ENCODE measurements at regions not wholly inside any gene's neighbourhood (a gene's known extent, or its start where the extent isn't known, plus 50 kb on each side); places are given as distances from the start of the nearest gene placed in this dataset.

DNA sequence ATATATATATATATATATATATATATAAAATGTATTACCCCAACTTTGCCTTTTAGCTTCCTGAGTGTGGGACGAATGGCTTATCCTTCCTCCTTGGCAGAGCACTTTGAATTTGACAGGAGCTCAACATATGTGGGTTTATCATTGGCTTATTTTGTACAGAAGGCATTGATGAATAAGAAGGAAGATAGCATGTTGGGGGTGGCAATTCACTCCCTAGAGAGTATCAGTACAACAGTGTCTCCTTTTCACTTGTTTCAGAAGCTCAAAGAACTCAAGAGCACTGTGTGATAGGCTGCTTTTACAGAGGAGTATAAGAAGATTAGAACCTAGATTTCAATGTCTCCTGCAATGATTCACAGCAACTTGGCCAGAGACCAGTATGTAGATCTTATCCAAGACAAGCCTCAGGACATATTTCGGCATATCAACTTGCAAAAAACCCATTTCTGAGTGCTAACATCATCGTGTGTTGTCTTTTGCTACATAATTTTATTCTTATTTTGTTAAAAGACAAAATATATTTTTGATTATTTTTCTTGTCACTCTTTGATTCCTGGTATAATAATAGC is 345.8 kb downstream of the SOCS6 start:
- Mint-ChIP-seq H3K36me3 (no peaks in the 10 kb centered on the region), H3K4me1 (no peaks in the 10 kb centered on the region), H3K9me3 (no peaks in the 10 kb centered on the region), H3K4me3 (no peak overlapping the region), H3K27ac (no peak overlapping the region), H3K27me3 (ENCODE audit: insufficient read depth, low read depth) (peaks cover 2% of the 10 kb centered on the region)
- Histone ChIP-seq H3K4me3 (no peak overlapping the region), H3K27me3 (no peaks in the 10 kb centered on the region), H3K27ac (no peak overlapping the region), H3K9ac (no peak overlapping the region), H4K20me1 (ENCODE audit: low read depth) (no peaks in the 10 kb centered on the region), H3K79me2 (ENCODE audit: low read depth) (no peaks in the 10 kb centered on the region), H3K36me3 (no peaks in the 10 kb centered on the region), H2AFZ (replicated peaks) (no peak overlapping the region), H3F3A (ENCODE audit: low read depth) (no peaks in the 10 kb centered on the region), H3K4me2 (no peak overlapping the region), H3K4me1 (no peaks in the 10 kb centered on the region), H3K9me3 (ENCODE audit: low read depth) (no peaks in the 10 kb centered on the region)
- TF ChIP-seq, protein P1, sequence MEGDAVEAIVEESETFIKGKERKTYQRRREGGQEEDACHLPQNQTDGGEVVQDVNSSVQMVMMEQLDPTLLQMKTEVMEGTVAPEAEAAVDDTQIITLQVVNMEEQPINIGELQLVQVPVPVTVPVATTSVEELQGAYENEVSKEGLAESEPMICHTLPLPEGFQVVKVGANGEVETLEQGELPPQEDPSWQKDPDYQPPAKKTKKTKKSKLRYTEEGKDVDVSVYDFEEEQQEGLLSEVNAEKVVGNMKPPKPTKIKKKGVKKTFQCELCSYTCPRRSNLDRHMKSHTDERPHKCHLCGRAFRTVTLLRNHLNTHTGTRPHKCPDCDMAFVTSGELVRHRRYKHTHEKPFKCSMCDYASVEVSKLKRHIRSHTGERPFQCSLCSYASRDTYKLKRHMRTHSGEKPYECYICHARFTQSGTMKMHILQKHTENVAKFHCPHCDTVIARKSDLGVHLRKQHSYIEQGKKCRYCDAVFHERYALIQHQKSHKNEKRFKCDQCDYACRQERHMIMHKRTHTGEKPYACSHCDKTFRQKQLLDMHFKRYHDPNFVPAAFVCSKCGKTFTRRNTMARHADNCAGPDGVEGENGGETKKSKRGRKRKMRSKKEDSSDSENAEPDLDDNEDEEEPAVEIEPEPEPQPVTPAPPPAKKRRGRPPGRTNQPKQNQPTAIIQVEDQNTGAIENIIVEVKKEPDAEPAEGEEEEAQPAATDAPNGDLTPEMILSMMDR (IDR thresholded peaks at IDR 0.05), result no peak
- TF ChIP-seq EZH2phosphoT487 (IDR thresholded peaks at IDR 0.05), result no peak
- TF ChIP-seq EZH2 (IDR thresholded peaks at IDR 0.05), result no peak
- DNase-seq (ENCODE audit: low spot score), result no peak

DNA sequence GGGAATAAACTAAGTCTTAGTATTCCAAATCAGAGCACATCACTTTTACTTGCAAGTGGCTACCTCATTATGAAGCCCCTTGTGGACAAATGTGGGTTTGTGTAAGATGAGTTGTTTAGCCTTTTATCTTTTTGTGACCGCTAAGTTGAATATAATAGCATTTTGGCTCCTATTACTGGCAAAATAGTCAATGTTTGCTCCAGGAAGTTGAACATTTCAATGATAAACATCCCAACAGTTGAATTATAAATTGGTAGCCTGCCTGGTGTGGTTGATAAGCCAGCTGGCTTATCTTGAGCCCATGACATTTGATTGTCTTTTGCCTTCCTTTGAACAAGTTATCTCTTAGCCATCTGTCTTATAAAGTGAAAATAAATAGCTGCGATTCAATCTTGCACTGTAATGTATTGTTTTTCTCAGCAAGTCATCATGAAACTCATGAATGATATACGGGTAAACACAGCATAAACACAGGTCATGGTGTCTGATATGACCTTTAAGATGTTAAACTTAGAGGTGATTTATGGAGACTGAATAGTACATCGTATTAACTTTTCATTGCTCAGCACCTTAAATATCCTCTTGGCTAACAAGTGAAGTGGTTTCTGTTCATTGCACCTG is 338.4 kb downstream of the SOCS6 start:
- no peak overlapping the region for H3K4me2 ChIP-seq
- H3K9me3 ChIP-seq (ENCODE audit: low read depth), result no peaks in the 10 kb centered on the region
- no peaks in the 10 kb centered on the region for H3F3A ChIP-seq (ENCODE audit: low read depth)
- H3K79me2 ChIP-seq (ENCODE audit: low read depth), result no peaks in the 10 kb centered on the region
- no peak overlapping the region for H3K9ac ChIP-seq
- Mint-ChIP-seq H3K27ac (no peak overlapping the region), H3K27me3 (ENCODE audit: insufficient read depth, low read depth) (peaks cover 2% of the 10 kb centered on the region), H3K4me3 (no peak overlapping the region), H3K9me3 (no peaks in the 10 kb centered on the region), H3K4me1 (no peaks in the 10 kb centered on the region), H3K36me3 (no peaks in the 10 kb centered on the region)
- no peak overlapping the region for H3K4me3 ChIP-seq
- no peaks in the 10 kb centered on the region for H3K27me3 ChIP-seq
- no peak overlapping the region for H3K27ac ChIP-seq
- DNase-seq (ENCODE audit: low spot score), result no peak
- H3K4me1 ChIP-seq, result no peaks in the 10 kb centered on the region
- no peaks in the 10 kb centered on the region for H4K20me1 ChIP-seq (ENCODE audit: low read depth)
- H2AFZ ChIP-seq (replicated peaks), result no peak overlapping the region
- TF ChIP-seq EZH2 (IDR thresholded peaks at IDR 0.05), result no peak
- TF ChIP-seq, protein P1 (IDR thresholded peaks at IDR 0.05), result peak; percentile 20
- no peaks in the 10 kb centered on the region for H3K36me3 ChIP-seq

DNA sequence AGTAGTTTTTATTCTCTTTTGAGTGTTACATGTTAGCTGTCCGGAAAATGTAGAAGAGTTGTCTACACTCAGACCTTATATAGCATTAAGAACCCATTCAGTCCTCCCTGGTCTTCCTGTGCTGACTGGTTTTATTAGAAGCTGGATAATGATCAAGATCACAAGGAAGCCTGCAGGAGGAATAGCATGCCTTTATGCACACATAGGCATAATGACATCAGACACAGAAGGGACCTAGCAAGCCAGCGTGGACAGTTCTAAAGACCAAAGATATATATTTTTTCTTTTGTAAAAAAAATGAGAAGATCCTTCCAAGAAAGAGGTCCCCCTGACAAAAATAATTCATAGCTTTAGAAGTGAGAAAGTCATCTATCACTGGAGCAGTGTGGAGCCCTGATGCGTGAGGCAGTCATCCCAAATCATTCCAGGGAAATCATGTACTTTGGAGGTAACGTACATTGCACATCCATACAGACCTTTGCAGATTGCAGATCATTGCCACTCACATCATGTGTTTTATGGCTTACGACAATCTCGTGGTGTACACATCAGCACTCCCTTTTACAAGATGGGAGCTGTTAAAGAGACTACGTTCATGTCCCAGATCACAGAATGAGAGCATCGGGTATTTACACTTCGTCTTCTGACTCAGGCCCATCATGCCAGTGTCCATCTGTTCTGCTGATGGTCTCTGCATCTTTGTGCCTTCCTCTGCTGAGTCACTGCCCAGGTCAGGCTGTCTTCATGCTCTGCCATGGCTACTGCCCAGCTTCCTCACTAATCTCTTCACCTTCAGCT is 334.0 kb downstream of the SOCS6 start:
- no peaks in the 10 kb centered on the region for H3K4me1 Mint-ChIP-seq
- H3K9me3 ChIP-seq (ENCODE audit: low read depth), result no peaks in the 10 kb centered on the region

More for the DNA sequence above, 334.0 kb downstream of the SOCS6 start:
- no peaks in the 10 kb centered on the region for H3K27me3 ChIP-seq
- no peaks in the 10 kb centered on the region for H3K36me3 ChIP-seq
- no peak for DNase-seq (ENCODE audit: low spot score)
- H3K79me2 ChIP-seq (ENCODE audit: low read depth), result no peaks in the 10 kb centered on the region
- H3K27ac Mint-ChIP-seq, result no peak overlapping the region
- no peaks in the 10 kb centered on the region for H3K36me3 Mint-ChIP-seq
- no peaks in the 10 kb centered on the region for H3K9me3 Mint-ChIP-seq
- H3K4me3 Mint-ChIP-seq, result no peak overlapping the region
- TF ChIP-seq EZH2phosphoT487 (IDR thresholded peaks at IDR 0.05) (no peak), EZH2 (IDR thresholded peaks at IDR 0.05) (no peak)
- TF ChIP-seq, protein P1 (IDR thresholded peaks at IDR 0.05), result no peak
- H4K20me1 ChIP-seq (ENCODE audit: low read depth), result no peaks in the 10 kb centered on the region
- H3K9ac ChIP-seq, result no peak overlapping the region
- H2AFZ ChIP-seq (replicated peaks), result no peak overlapping the region
- H3K4me1 ChIP-seq, result no peaks in the 10 kb centered on the region
- no peaks in the 10 kb centered on the region for H3F3A ChIP-seq (ENCODE audit: low read depth)
- H3K27me3 Mint-ChIP-seq (ENCODE audit: insufficient read depth, low read depth), result peaks cover 5% of the 10 kb centered on the region
- no peak overlapping the region for H3K4me2 ChIP-seq
- no peak overlapping the region for H3K27ac ChIP-seq
- H3K4me3 ChIP-seq, result no peak overlapping the region
